ENCODE measurements at regions not wholly inside any gene's neighbourhood (a gene's known extent, or its start where the extent isn't known, plus 50 kb on each side); places are given as distances from the start of the nearest gene placed in this dataset.

- Mint-ChIP-seq H3K4me3 (no peak overlapping the region), H3K4me1 (no peaks in the 10 kb centered on the region), H3K9me3 (peaks cover under 1% of the 10 kb centered on the region), H3K27ac (no peak overlapping the region), H3K27me3 (ENCODE audit: low read depth) (no peaks in the 10 kb centered on the region), H3K36me3 (ENCODE audit: low read depth) (no peaks in the 10 kb centered on the region)
- TF ChIP-seq CTCF (IDR thresholded peaks at IDR 0.05; ENCODE audit: unreplicated experiment in 3 of 3), result no peak
Measured at GRCh38 chr1:98216304-98216703, 295.5 kb upstream of the DPYD start.

DNA sequence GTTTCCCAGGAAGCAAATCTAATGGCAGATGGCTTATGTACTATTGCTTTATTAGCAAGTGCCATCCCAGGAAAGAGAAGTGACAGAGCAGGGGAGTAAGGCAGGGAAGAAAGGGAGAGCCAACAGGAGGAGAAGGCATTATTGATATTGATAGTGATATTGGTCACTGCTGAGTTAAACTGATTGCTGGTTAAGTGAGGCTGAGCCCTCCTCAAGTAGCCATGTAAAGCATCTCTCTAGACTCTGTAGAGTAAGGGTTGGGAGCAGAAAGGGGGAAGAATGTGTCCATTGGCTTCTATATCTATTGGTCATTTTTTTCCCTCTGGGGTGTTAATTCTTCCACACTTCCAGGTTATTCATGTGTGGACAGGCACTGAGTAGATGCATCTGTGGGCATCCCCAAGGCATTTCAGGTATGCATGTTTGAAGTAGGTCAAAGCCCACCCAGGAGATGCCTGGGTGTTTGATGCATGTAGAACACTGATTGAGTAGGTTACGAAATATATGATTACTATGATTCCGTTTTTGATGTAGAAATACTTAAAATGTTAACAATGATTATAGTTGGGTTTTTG lies 290.5 kb upstream of the DPYD start:
- no peaks in the 10 kb centered on the region for H3K4me1 Mint-ChIP-seq
- H3K36me3 Mint-ChIP-seq (ENCODE audit: low read depth), result no peaks in the 10 kb centered on the region
- TF ChIP-seq CTCF (IDR thresholded peaks at IDR 0.05; ENCODE audit: unreplicated experiment in 3 of 3), result no peak

DNA sequence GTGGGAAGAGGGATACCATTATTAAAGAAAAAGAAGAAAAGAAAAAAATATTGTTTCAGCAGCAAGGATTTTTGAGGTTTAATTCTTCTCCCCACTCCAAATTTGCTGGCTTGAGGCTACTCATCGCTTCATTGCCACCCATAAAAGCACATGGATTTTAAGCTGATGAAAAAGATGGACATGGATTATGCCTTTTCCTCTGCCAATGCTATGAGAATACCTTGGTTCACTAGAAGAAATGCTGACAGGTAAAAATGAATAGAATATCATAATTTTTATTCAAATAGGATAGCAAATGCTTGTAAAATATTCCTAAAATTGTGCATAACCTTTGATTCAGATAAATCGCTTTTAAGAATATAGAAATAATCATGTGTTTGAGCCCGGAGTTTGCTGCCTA lies 289.7 kb upstream of the DPYD start:
- peak overlapping the region in 1 of 3 experiments; percentile 25 for H3K27ac Mint-ChIP-seq
- H3K9me3 Mint-ChIP-seq, result peaks cover 6% of the 10 kb centered on the region
- H3K36me3 Mint-ChIP-seq (ENCODE audit: low read depth), result no peaks in the 10 kb centered on the region
- no peak for TF ChIP-seq CTCF (IDR thresholded peaks at IDR 0.05; ENCODE audit: unreplicated experiment in 3 of 3)
- no peaks in the 10 kb centered on the region for H3K27me3 Mint-ChIP-seq (ENCODE audit: low read depth)
- no peak overlapping the region for H3K4me3 Mint-ChIP-seq
- no peaks in the 10 kb centered on the region for H3K4me1 Mint-ChIP-seq

More for the DNA sequence above, 290.5 kb upstream of the DPYD start:
- H3K9me3 Mint-ChIP-seq, result peaks cover 6% of the 10 kb centered on the region
- no peak overlapping the region for H3K4me3 Mint-ChIP-seq
- H3K27ac Mint-ChIP-seq, result no peak overlapping the region
- no peaks in the 10 kb centered on the region for H3K27me3 Mint-ChIP-seq (ENCODE audit: low read depth)

GRCh38 chr1:98210064-98210463 lies 289.2 kb upstream of the DPYD start:
- no peak for TF ChIP-seq CTCF (IDR thresholded peaks at IDR 0.05; ENCODE audit: unreplicated experiment in 3 of 3)
- H3K27ac Mint-ChIP-seq, result peak overlapping the region in 1 of 3 experiments; percentile 25
- H3K9me3 Mint-ChIP-seq, result peaks cover 10% of the 10 kb centered on the region
- no peak overlapping the region for H3K4me3 Mint-ChIP-seq
- no peaks in the 10 kb centered on the region for H3K36me3 Mint-ChIP-seq (ENCODE audit: low read depth)
- no peaks in the 10 kb centered on the region for H3K27me3 Mint-ChIP-seq (ENCODE audit: low read depth)
- no peaks in the 10 kb centered on the region for H3K4me1 Mint-ChIP-seq

GRCh38 chr1:98205291-98206017 lies 284.6 kb upstream of the DPYD start:
- peaks cover 5% of the 10 kb centered on the region for H3K9me3 Mint-ChIP-seq
- H3K27me3 Mint-ChIP-seq (ENCODE audit: low read depth), result no peaks in the 10 kb centered on the region
- no peak overlapping the region for H3K4me3 Mint-ChIP-seq
- H3K36me3 Mint-ChIP-seq (ENCODE audit: low read depth), result no peaks in the 10 kb centered on the region
- H3K27ac Mint-ChIP-seq, result no peak overlapping the region
- H3K4me1 Mint-ChIP-seq, result peaks cover 16% of the 10 kb centered on the region
- TF ChIP-seq CTCF (IDR thresholded peaks at IDR 0.05; ENCODE audit: unreplicated experiment in 3 of 3), result no peak

- Mint-ChIP-seq H3K27me3 (ENCODE audit: low read depth) (no peaks in the 10 kb centered on the region), H3K9me3 (peaks cover 5% of the 10 kb centered on the region), H3K4me1 (peaks cover 16% of the 10 kb centered on the region), H3K4me3 (no peak overlapping the region), H3K27ac (peak overlapping the region in 1 of 3 experiments; percentile 11), H3K36me3 (ENCODE audit: low read depth) (no peaks in the 10 kb centered on the region)
- no peak for TF ChIP-seq CTCF (IDR thresholded peaks at IDR 0.05; ENCODE audit: unreplicated experiment in 3 of 3)
Measured at GRCh38 chr1:98203466-98203865, 282.6 kb upstream of the DPYD start.

Data from nephron (organoid).